ENCODE measurements at regions not wholly inside any gene's neighbourhood (a gene's known extent, or its start where the extent isn't known, plus 50 kb on each side); places are given as distances from the start of the nearest gene placed in this dataset.

- Mint-ChIP-seq H3K9me3 (no peaks in the 10 kb centered on the region), H3K36me3 (no peaks in the 10 kb centered on the region), H3K4me3 (no peak overlapping the region), H3K4me1 (peaks cover 19% of the 10 kb centered on the region), H3K27ac (no peak overlapping the region), H3K27me3 (ENCODE audit: low read depth) (no peaks in the 10 kb centered on the region)
- DNase-seq (ENCODE audit: low spot score in 2 of 2, unreplicated experiment in 2 of 2): no peak
- TF ChIP-seq CTCF (IDR thresholded peaks at IDR 0.05; ENCODE audit: unreplicated experiment): no peak
Observed at GRCh38 chr2:59239146-59239545, 998.0 kb upstream of the FANCL start.

GRCh38 chr2:59237311-59237710, 996.2 kb upstream of the FANCL start:
- Mint-ChIP-seq H3K4me3 (no peak overlapping the region), H3K27me3 (ENCODE audit: low read depth) (no peaks in the 10 kb centered on the region), H3K9me3 (no peaks in the 10 kb centered on the region), H3K4me1 (peaks cover 19% of the 10 kb centered on the region), H3K27ac (no peak overlapping the region), H3K36me3 (no peaks in the 10 kb centered on the region)
- no peak for TF ChIP-seq CTCF (IDR thresholded peaks at IDR 0.05; ENCODE audit: unreplicated experiment)
- no peak for DNase-seq (ENCODE audit: low spot score in 2 of 2, unreplicated experiment in 2 of 2)

- no peaks in the 10 kb centered on the region for H3K9me3 Mint-ChIP-seq
- H3K27me3 Mint-ChIP-seq (ENCODE audit: low read depth): no peaks in the 10 kb centered on the region
- TF ChIP-seq CTCF (IDR thresholded peaks at IDR 0.05; ENCODE audit: unreplicated experiment): no peak
- peaks cover 19% of the 10 kb centered on the region for H3K4me1 Mint-ChIP-seq
- no peaks in the 10 kb centered on the region for H3K36me3 Mint-ChIP-seq
- no peak overlapping the region for H3K4me3 Mint-ChIP-seq
- H3K27ac Mint-ChIP-seq: no peak overlapping the region
- no peak for DNase-seq (ENCODE audit: low spot score in 2 of 2, unreplicated experiment in 2 of 2)
Observed at GRCh38 chr2:59236723-59237122, 995.6 kb upstream of the FANCL start.

- Mint-ChIP-seq H3K4me3 (no peak overlapping the region), H3K27me3 (ENCODE audit: low read depth) (no peaks in the 10 kb centered on the region), H3K36me3 (no peaks in the 10 kb centered on the region), H3K27ac (no peak overlapping the region), H3K9me3 (no peaks in the 10 kb centered on the region), H3K4me1 (peaks cover 9% of the 10 kb centered on the region)
- DNase-seq (ENCODE audit: low spot score in 2 of 2, unreplicated experiment in 2 of 2): no peak
- no peak for TF ChIP-seq CTCF (IDR thresholded peaks at IDR 0.05; ENCODE audit: unreplicated experiment)
Observed at GRCh38 chr2:59233920-59234319, 992.8 kb upstream of the FANCL start.

- no peak for DNase-seq (ENCODE audit: low spot score in 2 of 2, unreplicated experiment in 2 of 2)
- TF ChIP-seq CTCF (IDR thresholded peaks at IDR 0.05; ENCODE audit: unreplicated experiment): no peak
- Mint-ChIP-seq H3K27me3 (ENCODE audit: low read depth) (no peaks in the 10 kb centered on the region), H3K4me1 (peaks cover 6% of the 10 kb centered on the region), H3K27ac (no peak overlapping the region), H3K36me3 (no peaks in the 10 kb centered on the region), H3K9me3 (no peaks in the 10 kb centered on the region), H3K4me3 (no peak overlapping the region)
Observed at GRCh38 chr2:59233448-59233847, 992.3 kb upstream of the FANCL start.

Measured in mesothelial cell of epicardium (in vitro differentiated cells).